ENCODE measurements at regions not wholly inside any gene's neighbourhood (a gene's known extent, or its start where the extent isn't known, plus 50 kb on each side); places are given as distances from the start of the nearest gene placed in this dataset.
"Not testable (repeated sequence)": the region's sequence is repeated elsewhere in the genome, so short reads cannot be mapped to it uniquely, and the experiment has no call there.

- no peak for DNase-seq (ENCODE audit: low read depth)
- ChIA-PET POLR2A (no interaction called here), CTCF (interaction anchor here (1.0 kb wide), 1 partner anchor 9 kb away, joined by 3 read pairs; no protein-coding TSS in a partner anchor)
- no peak for TF ChIP-seq CTCF (IDR thresholded peaks at IDR 0.05; ENCODE audit: insufficient read depth, low read depth, low read length)
- Histone ChIP-seq H3K36me3 (ENCODE audit: control insufficient read depth, insufficient read depth, low read length) (no peaks in the 10 kb centered on the region), H3K4me3 (ENCODE audit: low read depth, low read length) (no peak overlapping the region), H3K27me3 (ENCODE audit: control insufficient read depth, insufficient read depth, low read length) (peaks cover 5% of the 10 kb centered on the region)
Observed at GRCh38 chr7:42570944-42571343, 333.9 kb upstream of the GLI3 start.

GRCh38 chr7:42567051-42567450 lies 330.0 kb upstream of the GLI3 start:
- no peak overlapping the region for H3K4me3 ChIP-seq (ENCODE audit: low read depth, low read length)
- no peaks in the 10 kb centered on the region for H3K36me3 ChIP-seq (ENCODE audit: control insufficient read depth, insufficient read depth, low read length)
- peaks cover 5% of the 10 kb centered on the region for H3K27me3 ChIP-seq (ENCODE audit: control insufficient read depth, insufficient read depth, low read length)
- no peak for DNase-seq (ENCODE audit: low read depth)
- TF ChIP-seq CTCF (IDR thresholded peaks at IDR 0.05; ENCODE audit: insufficient read depth, low read depth, low read length), result no peak
- ChIA-PET CTCF (no interaction called here), POLR2A (no interaction called here)

GRCh38 chr7:42561797-42562196 lies 324.8 kb upstream of the GLI3 start:
- Histone ChIP-seq H3K36me3 (ENCODE audit: control insufficient read depth, insufficient read depth, low read length) (no peaks in the 10 kb centered on the region), H3K27me3 (ENCODE audit: control insufficient read depth, insufficient read depth, low read length) (no peaks in the 10 kb centered on the region), H3K4me3 (ENCODE audit: low read depth, low read length) (no peak overlapping the region)
- ChIA-PET CTCF (interaction anchor here (1.1 kb wide), 1 partner anchor 10 kb away, joined by 3 read pairs; no protein-coding TSS in a partner anchor), POLR2A (no interaction called here)
- no peak for DNase-seq (ENCODE audit: low read depth)
- TF ChIP-seq CTCF (IDR thresholded peaks at IDR 0.05; ENCODE audit: insufficient read depth, low read depth, low read length), result no peak

- Histone ChIP-seq H3K4me3 (ENCODE audit: low read depth, low read length) (no peak overlapping the region), H3K36me3 (ENCODE audit: control insufficient read depth, insufficient read depth, low read length) (no peaks in the 10 kb centered on the region), H3K27me3 (ENCODE audit: control insufficient read depth, insufficient read depth, low read length) (no peaks in the 10 kb centered on the region)
- ChIA-PET POLR2A (no interaction called here), CTCF (no interaction called here)
- DNase-seq (ENCODE audit: low read depth), result no peak
- TF ChIP-seq CTCF (IDR thresholded peaks at IDR 0.05; ENCODE audit: insufficient read depth, low read depth, low read length), result no peak
Observed at GRCh38 chr7:42560866-42561265, 323.9 kb upstream of the GLI3 start.

- POLR2A ChIA-PET; H3K27me3 ChIP-seq (ENCODE audit: control insufficient read depth, insufficient read depth, low read length); H3K4me3 ChIP-seq (ENCODE audit: low read depth, low read length); H3K36me3 ChIP-seq (ENCODE audit: control insufficient read depth, insufficient read depth, low read length); DNase-seq (ENCODE audit: low read depth); CTCF ChIA-PET: not testable (repeated sequence)
Observed at GRCh38 chr7:42554932-42555331, 317.9 kb upstream of the GLI3 start.

- ChIA-PET CTCF (no interaction called here), POLR2A (interaction anchor here (0.5 kb wide), 1 partner anchor 62 kb away, joined by 3 read pairs; no protein-coding TSS in a partner anchor)
- DNase-seq (ENCODE audit: low read depth), result no peak
- Histone ChIP-seq H3K4me3 (ENCODE audit: low read depth, low read length) (no peak overlapping the region), H3K27me3 (ENCODE audit: control insufficient read depth, insufficient read depth, low read length) (no peaks in the 10 kb centered on the region), H3K36me3 (ENCODE audit: control insufficient read depth, insufficient read depth, low read length) (no peaks in the 10 kb centered on the region)
- TF ChIP-seq CTCF (IDR thresholded peaks at IDR 0.05; ENCODE audit: insufficient read depth, low read depth, low read length), result no peak
Observed at GRCh38 chr7:42552227-42552626, 315.2 kb upstream of the GLI3 start.

All from BJ (cell line).